D341Med (cell line): ENCODE measurements at regions not wholly inside any gene's neighbourhood (a gene's known extent, or its start where the extent isn't known, plus 50 kb on each side); places are given as distances from the start of the nearest gene placed in this dataset.

Experiments
- DNase-seq: peaks from one replicate; pipeline ENCODE4 v3.0.0; 2012; ENCODE audit warnings: low spot score

GRCh38 chr15:25504307-25504706, 65.5 kb upstream of the UBE3A start:
- no peak for DNase-seq

DNA sequence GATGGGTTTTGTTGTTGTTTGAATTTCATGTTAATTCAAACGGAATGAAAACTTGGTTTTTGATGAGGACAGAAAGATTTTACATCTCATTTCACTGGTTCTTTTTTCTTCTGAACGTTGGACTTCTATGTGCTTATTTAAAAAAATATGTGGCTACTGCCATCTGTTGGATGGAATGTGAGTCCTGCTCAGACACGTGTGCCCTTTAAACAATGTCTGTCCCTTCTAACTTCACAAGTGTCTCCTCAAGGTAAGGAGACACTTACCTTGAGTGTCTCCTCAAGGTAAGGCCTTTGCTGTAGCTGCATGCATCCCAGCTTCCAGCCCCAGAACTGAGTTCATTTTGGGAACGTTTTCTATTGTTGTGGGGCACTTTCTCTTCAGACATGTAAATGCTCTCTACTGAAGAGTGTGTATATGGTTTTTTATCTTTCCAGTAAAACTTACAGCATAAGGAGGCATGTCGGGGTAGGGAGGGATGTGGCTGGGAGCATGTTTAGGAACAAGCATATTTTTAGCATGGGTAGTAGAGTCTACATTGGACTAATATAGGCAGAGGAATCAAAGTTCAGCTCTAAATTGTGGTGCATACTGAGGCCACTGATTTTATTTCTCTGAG, 63.1 kb upstream of the UBE3A start:
- peak; percentile 46 for DNase-seq

GRCh38 chr15:25498835-25499234, 60.0 kb upstream of the UBE3A start:
- no peak for DNase-seq

GRCh38 chr15:25497934-25498333, 59.1 kb upstream of the UBE3A start:
- no peak for DNase-seq

DNA sequence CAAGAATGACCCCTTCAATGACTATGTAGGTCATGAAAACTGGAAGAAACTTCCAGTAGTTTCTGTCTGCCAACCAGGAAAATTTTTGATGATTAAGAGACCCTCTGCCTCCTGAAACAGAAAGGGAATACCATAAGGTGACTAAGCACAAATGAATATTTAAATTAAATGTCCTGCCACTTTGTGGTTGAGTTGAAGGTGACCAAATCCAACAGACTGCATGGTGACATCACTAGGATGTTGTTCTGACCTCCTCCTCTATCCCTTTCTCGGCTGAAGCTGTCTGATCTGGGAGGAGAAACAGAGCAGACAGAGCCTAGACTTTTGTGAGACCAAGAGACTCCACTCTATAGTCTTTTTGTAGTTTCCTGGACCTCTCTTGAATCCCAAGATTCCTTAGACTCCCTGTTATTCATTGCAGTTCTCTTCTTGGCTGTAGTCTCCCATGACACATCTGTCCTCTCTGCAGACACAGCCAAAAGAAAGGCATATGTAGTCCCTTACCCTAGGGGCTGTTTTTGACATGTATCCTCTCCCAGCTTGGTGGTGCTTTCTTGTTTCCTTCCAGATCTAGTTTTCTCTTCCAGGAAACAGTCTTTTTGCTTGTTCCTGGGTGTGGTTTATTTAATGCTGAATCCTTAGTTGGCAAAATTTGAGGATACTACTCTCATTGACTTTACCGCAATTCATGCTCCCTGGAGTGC, 55.2 kb upstream of the UBE3A start:
- no peak for DNase-seq

DNA sequence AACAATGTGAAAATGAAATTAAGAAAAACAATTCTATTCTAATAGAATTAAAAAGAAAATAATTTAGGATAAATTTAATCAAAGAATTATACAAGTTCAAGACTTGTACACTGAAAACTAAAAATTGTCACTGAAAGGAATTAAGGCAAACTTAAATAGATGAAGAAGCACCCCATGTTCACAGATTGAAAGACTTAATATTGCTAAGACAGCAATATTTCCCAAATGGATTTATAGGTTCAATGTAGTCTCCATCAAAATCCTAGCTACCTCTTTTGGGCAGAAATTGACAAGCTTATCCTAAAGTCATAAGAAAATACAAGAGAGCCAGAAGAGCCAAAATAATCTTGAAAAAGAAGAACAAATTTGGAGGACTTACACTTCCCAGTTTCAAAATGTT, 53.5 kb upstream of the UBE3A start:
- DNase-seq = no peak
